ENCODE measurements at regions not wholly inside any gene's neighbourhood (a gene's known extent, or its start where the extent isn't known, plus 50 kb on each side); places are given as distances from the start of the nearest gene placed in this dataset.

DNA sequence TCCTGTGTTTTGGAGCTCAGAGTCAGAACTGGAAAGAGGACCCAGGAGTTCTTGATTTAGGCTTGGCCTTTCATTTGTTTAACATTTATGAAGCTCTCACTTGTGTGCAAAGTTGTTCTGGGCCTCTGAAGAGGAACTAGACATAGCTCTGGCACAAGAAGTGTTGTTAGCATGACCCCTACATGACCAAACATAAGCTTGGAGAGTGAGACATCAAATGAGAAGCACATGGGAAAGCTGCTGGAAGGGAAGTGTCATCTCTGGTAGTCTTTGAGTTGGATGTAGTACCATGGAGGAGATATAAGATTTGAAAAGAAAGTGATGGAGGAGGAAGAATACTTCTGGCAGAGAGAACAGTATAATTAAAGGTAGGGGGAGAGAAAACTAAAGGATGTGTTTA is 370.1 kb downstream of the ADRA2A start:
- no peaks in the 10 kb centered on the region for H3K27me3 ChIP-seq (ENCODE audit: control insufficient read depth in 2 of 2, insufficient read depth in 2 of 2, low read length in 2 of 2)
- intact Hi-C loops (cut with micrococcal nuclease), result no loop called here
- no peak overlapping the region for H3K9ac ChIP-seq (replicated peaks; ENCODE audit: extremely low read depth, insufficient read depth, low read length)
- no peaks in the 10 kb centered on the region for H3K9me1 ChIP-seq (replicated peaks; ENCODE audit: control insufficient read depth, extremely low read depth, insufficient read depth, low read length)
- no peak for FAIRE-seq
- no peak overlapping the region for H2AFZ ChIP-seq (ENCODE audit: low read depth, low read length)
- peaks cover 3% of the 10 kb centered on the region for H3K9me3 ChIP-seq (replicated peaks; ENCODE audit: control insufficient read depth, insufficient read depth, low read length)
- no TSS peak for BruUV-seq (replicated peaks)
- dilution Hi-C loops (cut with MboI; ENCODE audit: extremely low pct_ligation_motif_present, low sequenced_read_pairs), result no loop called here
- TF ChIP-seq FOS (IDR thresholded peaks at IDR 0.05; ENCODE audit: borderline replicate concordance, insufficient read depth, low read length) (no peak), MYC (IDR thresholded peaks at IDR 0.05; ENCODE audit: low read depth, low read length) (no peak), POLR2AphosphoS5 (IDR thresholded peaks at IDR 0.05; ENCODE audit: insufficient read depth, low read depth, low read length) (no peak), JUN (IDR thresholded peaks at IDR 0.05; ENCODE audit: borderline replicate concordance, insufficient read depth, insufficient read length, low read depth) (no peak), POLR2A (IDR thresholded peaks at IDR 0.05; ENCODE audit: low read depth, low read length) (no peak), GATA2 (IDR thresholded peaks at IDR 0.05; ENCODE audit: insufficient read depth, insufficient read length, low read depth, low read length) (no peak)
- H3K27ac ChIP-seq (ENCODE audit: insufficient read depth, low read depth, low read length), result no peak overlapping the region
- H3K79me2 ChIP-seq (ENCODE audit: control insufficient read depth, insufficient read depth, low read length), result no peaks in the 10 kb centered on the region
- ChIA-PET CTCF (no interaction called here), POLR2A (no interaction called here)
- H3K4me1 ChIP-seq (ENCODE audit: control insufficient read depth, extremely low read depth, insufficient read depth, low read length), result no peaks in the 10 kb centered on the region
- no peak overlapping the region for H3K4me2 ChIP-seq (ENCODE audit: insufficient read depth, low read length)
- no peaks in the 10 kb centered on the region for H3K36me3 ChIP-seq (ENCODE audit: control insufficient read depth in 2 of 2, extremely low read depth in 1 of 2, insufficient read depth in 2 of 2, low read length in 2 of 2)
- no peak for DNase-seq (ENCODE audit: low read depth, low spot score)
- H3K4me3 ChIP-seq (replicated peaks in 1 of 3; ENCODE audit: insufficient read depth in 1 of 3, low read depth in 1 of 3, low read length in 3 of 3), result no peak overlapping the region
- no peaks in the 10 kb centered on the region for H4K20me1 ChIP-seq (replicated peaks; ENCODE audit: control insufficient read depth, extremely low read depth, insufficient read depth, low read length)

- H3K27me3 ChIP-seq (ENCODE audit: control insufficient read depth in 2 of 2, insufficient read depth in 2 of 2, low read length in 2 of 2), result no peaks in the 10 kb centered on the region
- dilution Hi-C loops (cut with MboI; ENCODE audit: extremely low pct_ligation_motif_present, low sequenced_read_pairs), result no loop called here
- BruUV-seq (replicated peaks), result no TSS peak
- CTCF ChIA-PET, result no interaction called here
- FAIRE-seq (no peak), DNase-seq (ENCODE audit: low read depth, low spot score) (no peak)
- no peak overlapping the region for H2AFZ ChIP-seq (ENCODE audit: low read depth, low read length)
- no peak overlapping the region for H3K27ac ChIP-seq (ENCODE audit: insufficient read depth, low read depth, low read length)
- no peak overlapping the region for H3K4me3 ChIP-seq (replicated peaks in 1 of 3; ENCODE audit: insufficient read depth in 1 of 3, low read depth in 1 of 3, low read length in 3 of 3)
- H4K20me1 ChIP-seq (replicated peaks; ENCODE audit: control insufficient read depth, extremely low read depth, insufficient read depth, low read length), result no peaks in the 10 kb centered on the region
- no peak for TF ChIP-seq POLR2A (IDR thresholded peaks at IDR 0.05; ENCODE audit: low read depth, low read length)
- no peak for TF ChIP-seq GATA2 (IDR thresholded peaks at IDR 0.05; ENCODE audit: insufficient read depth, insufficient read length, low read depth, low read length)
- TF ChIP-seq CTCF (IDR thresholded peaks at IDR 0.05; ENCODE audit: extremely low read depth in 1 of 2, insufficient read depth in 1 of 2, low read depth in 1 of 2, low read length in 2 of 2), result no peak
- TF ChIP-seq MAX (IDR thresholded peaks at IDR 0.05; ENCODE audit: insufficient read depth, insufficient read length), result no peak
- no peak for TF ChIP-seq POLR2AphosphoS5 (IDR thresholded peaks at IDR 0.05; ENCODE audit: insufficient read depth, low read depth, low read length)
- TF ChIP-seq MYC (IDR thresholded peaks at IDR 0.05; ENCODE audit: low read depth, low read length), result no peak
- no peak for TF ChIP-seq EZH2 (IDR thresholded peaks at IDR 0.05; ENCODE audit: borderline replicate concordance, low read depth, low read length, severe bottlenecking)
- TF ChIP-seq FOS (IDR thresholded peaks at IDR 0.05; ENCODE audit: borderline replicate concordance, insufficient read depth, low read length), result no peak
- TF ChIP-seq JUN (IDR thresholded peaks at IDR 0.05; ENCODE audit: borderline replicate concordance, insufficient read depth, insufficient read length, low read depth), result no peak
- H3K36me3 ChIP-seq (ENCODE audit: control insufficient read depth in 2 of 2, extremely low read depth in 1 of 2, insufficient read depth in 2 of 2, low read length in 2 of 2), result no peaks in the 10 kb centered on the region
- no peaks in the 10 kb centered on the region for H3K4me1 ChIP-seq (ENCODE audit: control insufficient read depth, extremely low read depth, insufficient read depth, low read length)
- H3K9me1 ChIP-seq (replicated peaks; ENCODE audit: control insufficient read depth, extremely low read depth, insufficient read depth, low read length), result no peaks in the 10 kb centered on the region
- no peak overlapping the region for H3K4me2 ChIP-seq (ENCODE audit: insufficient read depth, low read length)
- no peaks in the 10 kb centered on the region for H3K79me2 ChIP-seq (ENCODE audit: control insufficient read depth, insufficient read depth, low read length)
- intact Hi-C loops (cut with micrococcal nuclease), result no loop called here
- POLR2A ChIA-PET, result no interaction called here
- H3K9ac ChIP-seq (replicated peaks; ENCODE audit: extremely low read depth, insufficient read depth, low read length), result no peak overlapping the region
- H3K9me3 ChIP-seq (replicated peaks; ENCODE audit: control insufficient read depth, insufficient read depth, low read length), result peaks cover 4% of the 10 kb centered on the region
These were observed 375.3 kb downstream of the ADRA2A start for GRCh38 chr10:111452153-111452552.

Data from endothelial cell of umbilical vein (primary cell).